Stimulated activated naive CD8-positive, alpha-beta T cell treated with anti-CD3 and anti-CD28 coated beads, Interleukin-15, Interleukin-2, amounts not matched to agents 100 ng/mL and 50 ng/mL, for 24 hours (primary cell): ENCODE measurements at regions not wholly inside any gene's neighbourhood (a gene's known extent, or its start where the extent isn't known, plus 50 kb on each side); places are given as distances from the start of the nearest gene placed in this dataset.
"Not testable (repeated sequence)": the region's sequence is repeated elsewhere in the genome, so short reads cannot be mapped to it uniquely, and the experiment has no call there.

Experiments used
- H3K27ac Mint-ChIP-seq: one replicate; pipeline ENCODE4 v1.8.0; 2021; ENCODE audit warnings: mild to moderate bottlenecking, mixed read lengths
- H3K27me3 Mint-ChIP-seq: one replicate; pipeline ENCODE4 v1.8.0; 2021; ENCODE audit warnings: mixed read lengths
- H3K36me3 Mint-ChIP-seq: one replicate; pipeline ENCODE4 v1.8.0; 2021; ENCODE audit warnings: low read depth, mixed read lengths
- H3K4me1 Mint-ChIP-seq: one replicate; pipeline ENCODE4 v1.8.0; 2021; ENCODE audit warnings: low read depth, mixed read lengths
- H3K4me3 Mint-ChIP-seq: one replicate; pipeline ENCODE4 v1.8.0; 2021; ENCODE audit warnings: mild to moderate bottlenecking, mixed read lengths
- H3K9me3 Mint-ChIP-seq: one replicate; pipeline ENCODE4 v1.8.0; 2021; ENCODE audit warnings: mixed read lengths

DNA sequence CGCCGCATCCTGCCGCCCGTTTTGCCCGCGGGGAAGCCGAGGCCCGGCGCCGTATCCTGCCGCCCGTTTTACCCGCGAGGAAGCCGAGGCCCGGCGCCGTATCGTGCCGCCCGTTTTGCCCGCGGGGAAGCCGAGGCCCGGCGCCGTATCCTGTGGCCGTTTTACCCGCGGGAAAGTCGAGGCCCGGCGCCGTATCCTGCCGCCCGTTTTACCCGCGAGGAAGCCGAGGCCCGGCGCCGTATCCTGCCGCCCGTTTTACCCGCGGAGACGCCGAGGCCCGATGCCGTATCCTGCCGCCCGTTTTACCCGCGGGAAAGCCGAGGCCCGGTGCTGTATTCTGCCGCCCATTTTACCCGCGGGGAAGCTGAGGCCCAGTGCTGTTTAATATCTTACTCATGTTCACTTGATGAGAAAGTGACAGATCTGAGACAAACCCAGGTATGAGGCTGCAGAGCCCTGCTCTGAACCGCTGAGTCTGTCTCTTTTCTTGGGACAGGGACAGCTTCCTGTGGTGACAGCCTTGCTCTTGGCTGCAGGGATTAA, 129.4 kb downstream of the CDH26 start:
- Mint-ChIP-seq H3K4me1 (no peaks in the 10 kb centered on the region), H3K27me3 (peaks cover 7% of the 10 kb centered on the region), H3K27ac (no peak overlapping the region), H3K4me3 (no peak overlapping the region), H3K36me3 (no peaks in the 10 kb centered on the region), H3K9me3 (no peaks in the 10 kb centered on the region)

DNA sequence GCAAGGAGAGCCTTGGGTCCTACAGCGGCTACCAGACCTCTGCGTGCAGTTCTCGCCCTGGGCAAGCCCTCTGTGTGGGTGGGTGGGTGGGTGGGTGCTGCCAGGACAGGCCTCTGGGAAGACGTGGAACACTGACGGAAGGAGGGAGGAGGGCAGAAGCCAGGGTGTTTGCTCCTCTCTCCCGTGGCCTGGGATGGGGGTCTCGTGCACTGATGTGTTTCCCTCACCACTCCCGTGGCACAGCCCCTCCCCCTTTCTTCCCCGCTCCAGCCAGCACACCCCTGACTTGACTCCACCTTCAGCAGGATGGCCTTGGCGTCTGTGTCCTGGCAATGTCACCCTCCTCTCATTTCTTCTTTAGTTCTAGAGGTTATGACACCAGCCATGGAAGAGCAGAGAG, 130.0 kb downstream of the CDH26 start:
- Mint-ChIP-seq H3K4me3 (no peak overlapping the region), H3K27ac (no peak overlapping the region), H3K4me1 (no peaks in the 10 kb centered on the region), H3K36me3 (no peaks in the 10 kb centered on the region), H3K9me3 (no peaks in the 10 kb centered on the region), H3K27me3 (peaks cover 7% of the 10 kb centered on the region)

GRCh38 chr20:60090631-60091030, 132.4 kb downstream of the CDH26 start:
- Mint-ChIP-seq H3K36me3 (no peaks in the 10 kb centered on the region), H3K27me3 (peaks cover 10% of the 10 kb centered on the region), H3K4me1 (no peaks in the 10 kb centered on the region), H3K9me3 (no peaks in the 10 kb centered on the region), H3K27ac (no peak overlapping the region), H3K4me3 (no peak overlapping the region)

DNA sequence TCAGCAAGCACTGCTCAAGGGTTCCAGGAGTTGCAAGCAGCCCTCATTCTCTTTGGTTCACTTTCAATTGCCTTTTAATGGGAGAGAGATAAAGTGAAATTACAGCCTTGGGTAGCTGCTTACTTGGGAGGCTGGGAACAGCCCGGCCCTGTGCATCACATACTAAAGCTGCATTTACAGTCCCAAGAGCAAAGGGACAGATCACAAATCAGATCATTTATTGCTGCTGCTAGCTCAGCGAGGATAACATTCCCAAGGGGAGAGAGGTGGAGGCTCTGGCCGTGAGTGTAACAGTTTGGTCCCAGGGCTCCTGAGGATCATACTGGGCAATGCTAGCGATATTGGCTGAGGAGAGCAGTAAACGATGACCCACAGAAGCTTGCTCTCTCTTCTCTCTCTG, 133.1 kb downstream of the CDH26 start:
- no peaks in the 10 kb centered on the region for H3K4me1 Mint-ChIP-seq
- no peak overlapping the region for H3K4me3 Mint-ChIP-seq
- H3K27ac Mint-ChIP-seq: no peak overlapping the region
- H3K9me3 Mint-ChIP-seq: no peaks in the 10 kb centered on the region
- no peaks in the 10 kb centered on the region for H3K36me3 Mint-ChIP-seq
- peaks cover 10% of the 10 kb centered on the region for H3K27me3 Mint-ChIP-seq

DNA sequence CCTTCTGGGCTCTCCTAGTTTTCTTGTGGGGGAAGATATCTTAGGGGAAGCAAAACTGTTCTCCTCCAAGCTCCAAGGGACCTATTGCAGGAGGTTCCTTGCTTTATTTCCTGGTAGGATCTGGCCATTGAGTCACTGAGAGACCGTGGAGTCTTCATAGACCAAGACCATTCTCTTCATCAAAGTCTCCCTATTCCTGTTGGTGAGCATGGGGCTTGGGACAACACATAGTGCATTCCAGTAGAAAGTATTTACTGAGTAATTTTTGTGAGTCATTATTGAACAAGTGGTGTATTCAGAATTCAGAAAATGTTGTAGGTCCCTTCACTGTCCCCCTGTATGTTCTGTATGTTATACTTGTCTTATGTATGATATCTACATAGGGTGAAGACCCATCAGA, 133.6 kb downstream of the CDH26 start:
- H3K27me3 Mint-ChIP-seq: peaks cover 6% of the 10 kb centered on the region
- no peak overlapping the region for H3K27ac Mint-ChIP-seq
- H3K4me1 Mint-ChIP-seq: no peaks in the 10 kb centered on the region
- H3K36me3 Mint-ChIP-seq: no peaks in the 10 kb centered on the region
- no peaks in the 10 kb centered on the region for H3K9me3 Mint-ChIP-seq
- no peak overlapping the region for H3K4me3 Mint-ChIP-seq

GRCh38 chr20:60092729-60093128, 134.5 kb downstream of the CDH26 start:
- Mint-ChIP-seq H3K36me3 (no peaks in the 10 kb centered on the region), H3K4me1 (no peaks in the 10 kb centered on the region), H3K4me3 (no peak overlapping the region), H3K27ac (no peak overlapping the region), H3K9me3 (no peaks in the 10 kb centered on the region), H3K27me3 (peaks cover 3% of the 10 kb centered on the region)

- Mint-ChIP-seq H3K36me3 (no peaks in the 10 kb centered on the region), H3K9me3 (no peaks in the 10 kb centered on the region), H3K4me3 (no peak overlapping the region), H3K27me3 (peaks cover 3% of the 10 kb centered on the region), H3K27ac (no peak overlapping the region), H3K4me1 (no peaks in the 10 kb centered on the region)
Measured at GRCh38 chr20:60095456-60095855, 137.2 kb downstream of the CDH26 start.

DNA sequence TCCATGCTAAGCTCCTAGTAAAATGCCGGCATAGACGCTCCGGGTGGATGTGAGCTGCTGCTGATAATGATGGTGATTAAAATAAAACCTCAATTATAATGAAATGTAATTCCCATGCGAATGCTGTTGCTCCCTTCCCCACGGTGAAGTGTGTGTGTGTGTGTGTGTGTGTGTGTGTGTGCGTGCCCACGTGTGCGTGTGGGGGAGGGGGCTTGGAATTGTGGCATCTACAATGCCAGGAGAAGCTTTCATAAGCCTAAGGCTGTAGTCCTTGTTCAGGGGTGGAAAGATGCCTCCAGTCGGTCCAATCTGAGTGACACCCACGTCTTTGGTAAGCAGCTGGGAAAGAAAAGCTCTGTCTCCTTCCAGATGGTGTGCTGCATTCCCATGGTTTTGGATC, 137.9 kb downstream of the CDH26 start:
- Mint-ChIP-seq H3K4me3 (no peak overlapping the region), H3K36me3 (no peaks in the 10 kb centered on the region), H3K27ac (no peak overlapping the region), H3K27me3 (peaks cover 3% of the 10 kb centered on the region), H3K4me1 (peaks cover 6% of the 10 kb centered on the region), H3K9me3 (no peaks in the 10 kb centered on the region)

- H3K4me1 Mint-ChIP-seq: peaks cover 8% of the 10 kb centered on the region
- no peaks in the 10 kb centered on the region for H3K36me3 Mint-ChIP-seq
- H3K4me3 Mint-ChIP-seq: no peak overlapping the region
- H3K27me3 Mint-ChIP-seq: peaks cover 3% of the 10 kb centered on the region
- H3K27ac Mint-ChIP-seq: no peak overlapping the region
- H3K9me3 Mint-ChIP-seq: no peaks in the 10 kb centered on the region
Measured at GRCh38 chr20:60097285-60097684, 139.1 kb downstream of the CDH26 start.

DNA sequence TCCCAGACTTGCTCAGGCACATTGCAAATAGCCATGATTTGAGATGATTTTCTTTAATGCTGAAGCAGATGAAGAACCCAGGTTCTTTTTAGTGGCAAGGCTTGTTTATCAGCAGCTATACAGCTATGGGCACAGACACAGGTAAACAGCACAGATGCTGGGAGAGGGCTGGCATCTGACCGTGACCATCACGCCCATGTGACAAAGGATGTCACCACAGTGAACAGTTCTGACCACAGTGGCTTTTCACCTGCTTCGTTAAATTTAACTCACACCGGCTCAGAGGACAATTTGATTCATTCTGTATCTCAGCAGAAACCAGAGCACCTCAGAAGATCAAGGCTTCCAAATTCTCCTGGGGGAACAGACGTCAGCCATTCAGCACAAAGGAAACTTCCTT, 142.6 kb downstream of the CDH26 start:
- Mint-ChIP-seq H3K9me3 (no peaks in the 10 kb centered on the region), H3K27me3 (no peaks in the 10 kb centered on the region), H3K27ac (no peak overlapping the region), H3K4me3 (no peak overlapping the region), H3K4me1 (peaks cover 8% of the 10 kb centered on the region), H3K36me3 (no peaks in the 10 kb centered on the region)

GRCh38 chr20:60101201-60101890, 143.1 kb downstream of the CDH26 start:
- Mint-ChIP-seq H3K27ac (no peak overlapping the region), H3K4me1 (peaks cover 8% of the 10 kb centered on the region), H3K27me3 (no peaks in the 10 kb centered on the region), H3K36me3 (no peaks in the 10 kb centered on the region), H3K4me3 (no peak overlapping the region), H3K9me3 (no peaks in the 10 kb centered on the region)

GRCh38 chr20:60101891-60102281, 143.7 kb downstream of the CDH26 start:
- Mint-ChIP-seq H3K9me3 (no peaks in the 10 kb centered on the region), H3K27ac (no peak overlapping the region), H3K27me3 (no peaks in the 10 kb centered on the region), H3K4me3 (no peak overlapping the region), H3K36me3 (no peaks in the 10 kb centered on the region), H3K4me1 (peaks cover 8% of the 10 kb centered on the region)

GRCh38 chr20:60102665-60103210, 144.5 kb downstream of the CDH26 start:
- Mint-ChIP-seq H3K4me3 (no peak overlapping the region), H3K36me3 (no peaks in the 10 kb centered on the region), H3K27me3 (no peaks in the 10 kb centered on the region), H3K4me1 (peaks cover 8% of the 10 kb centered on the region), H3K27ac (no peak overlapping the region), H3K9me3 (no peaks in the 10 kb centered on the region)

GRCh38 chr20:60104993-60105803, 147.0 kb downstream of the CDH26 start:
- H3K4me3 Mint-ChIP-seq: no peak overlapping the region
- no peaks in the 10 kb centered on the region for H3K27me3 Mint-ChIP-seq
- no peaks in the 10 kb centered on the region for H3K9me3 Mint-ChIP-seq
- no peak overlapping the region for H3K27ac Mint-ChIP-seq
- H3K4me1 Mint-ChIP-seq: peaks cover 8% of the 10 kb centered on the region
- H3K36me3 Mint-ChIP-seq: no peaks in the 10 kb centered on the region

- not testable (repeated sequence) for H3K4me1 Mint-ChIP-seq, H3K4me3 Mint-ChIP-seq, H3K36me3 Mint-ChIP-seq, H3K27ac Mint-ChIP-seq, H3K9me3 Mint-ChIP-seq, H3K27me3 Mint-ChIP-seq
Measured at GRCh38 chr20:60106186-60106585, 148.0 kb downstream of the CDH26 start.
